GM12872 (cell line): ENCODE measurements at regions not wholly inside any gene's neighbourhood (a gene's known extent, or its start where the extent isn't known, plus 50 kb on each side); places are given as distances from the start of the nearest gene placed in this dataset.

Experiments
- CTCF ChIP-seq: IDR thresholded peaks from 3 replicates; pipeline ENCODE4 v1.5.1; 2011; ENCODE audit warnings: low read depth, mild to moderate bottlenecking, low read length, moderate library complexity; ENCODE audit not compliant: insufficient read depth

GRCh38 chr12:125310461-125310860 is 245.2 kb downstream of the AACS start:
- TF ChIP-seq CTCF: no peak

GRCh38 chr12:125311050-125311449 is 245.8 kb downstream of the AACS start:
- no peak for TF ChIP-seq CTCF

GRCh38 chr12:125312471-125312870 is 247.2 kb downstream of the AACS start:
- TF ChIP-seq CTCF: no peak

GRCh38 chr12:125314051-125314755 is 249.0 kb downstream of the AACS start:
- TF ChIP-seq CTCF: no peak

GRCh38 chr12:125315771-125316170 is 250.5 kb downstream of the AACS start:
- no peak for TF ChIP-seq CTCF

GRCh38 chr12:125320177-125320576 is 254.9 kb downstream of the AACS start:
- TF ChIP-seq CTCF: no peak

- TF ChIP-seq CTCF: no peak
Measured at GRCh38 chr12:125324861-125325490, 259.7 kb downstream of the AACS start.
